Activated CD8-positive, alpha-beta memory T cell treated with anti-CD3 and anti-CD28 coated beads, Interleukin-2, amount 10 ng/mL, durations not matched to agents 7 days and 5 days (primary cell): ENCODE measurements at regions not wholly inside any gene's neighbourhood (a gene's known extent, or its start where the extent isn't known, plus 50 kb on each side); places are given as distances from the start of the nearest gene placed in this dataset.
"Not testable (repeated sequence)": the region's sequence is repeated elsewhere in the genome, so short reads cannot be mapped to it uniquely, and the experiment has no call there.

Source experiments
- ATAC-seq: fragments of 150-1000 bp; cut with Tn5 transposase; one replicate; pipeline ENCODE4 v1.10.0; 2021; ENCODE audit warnings: moderate library complexity
- CTCF ChIA-PET: fragments of 350-600 bp; sonication (Branson Sonifier 250); formaldehyde crosslinking; loops from one replicate; lab custom pipeline; 2021; ENCODE audit warnings: antibody characterized with exemption; lab: Charles Lee
- DNase-seq: peaks from one replicate; pipeline ENCODE4 v3.0.0-alpha.2; 2020
- H3K27ac Mint-ChIP-seq: one replicate; pipeline ENCODE4 v1.8.0; 2021; ENCODE audit warnings: mild to moderate bottlenecking, mixed read lengths
- H3K27me3 Mint-ChIP-seq: one replicate; pipeline ENCODE4 v1.8.0; 2021; ENCODE audit warnings: mixed read lengths
- H3K36me3 Mint-ChIP-seq: one replicate; pipeline ENCODE4 v1.8.0; 2021; ENCODE audit warnings: mild to moderate bottlenecking, mixed read lengths
- H3K4me1 Mint-ChIP-seq: one replicate; pipeline ENCODE4 v1.8.0; 2021; ENCODE audit warnings: mixed read lengths
- H3K4me3 Mint-ChIP-seq: one replicate; pipeline ENCODE4 v1.8.0; 2021; ENCODE audit warnings: mild to moderate bottlenecking, moderate library complexity, mixed read lengths
- H3K9me3 Mint-ChIP-seq: one replicate; pipeline ENCODE4 v1.8.0; 2022; ENCODE audit warnings: low read depth, mixed read lengths

GRCh38 chr13:50389726-50390125 is 374.5 kb downstream of the KCNRG start:
- H3K9me3 Mint-ChIP-seq: no peaks in the 10 kb centered on the region
- H3K27me3 Mint-ChIP-seq: peaks cover 14% of the 10 kb centered on the region
- no peaks in the 10 kb centered on the region for H3K36me3 Mint-ChIP-seq
- H3K4me3 Mint-ChIP-seq: no peak overlapping the region
- no peak overlapping the region for H3K27ac Mint-ChIP-seq
- CTCF ChIA-PET: no interaction called here
- DNase-seq (no peak), ATAC-seq (no peak)
- H3K4me1 Mint-ChIP-seq: peaks cover 7% of the 10 kb centered on the region

DNA sequence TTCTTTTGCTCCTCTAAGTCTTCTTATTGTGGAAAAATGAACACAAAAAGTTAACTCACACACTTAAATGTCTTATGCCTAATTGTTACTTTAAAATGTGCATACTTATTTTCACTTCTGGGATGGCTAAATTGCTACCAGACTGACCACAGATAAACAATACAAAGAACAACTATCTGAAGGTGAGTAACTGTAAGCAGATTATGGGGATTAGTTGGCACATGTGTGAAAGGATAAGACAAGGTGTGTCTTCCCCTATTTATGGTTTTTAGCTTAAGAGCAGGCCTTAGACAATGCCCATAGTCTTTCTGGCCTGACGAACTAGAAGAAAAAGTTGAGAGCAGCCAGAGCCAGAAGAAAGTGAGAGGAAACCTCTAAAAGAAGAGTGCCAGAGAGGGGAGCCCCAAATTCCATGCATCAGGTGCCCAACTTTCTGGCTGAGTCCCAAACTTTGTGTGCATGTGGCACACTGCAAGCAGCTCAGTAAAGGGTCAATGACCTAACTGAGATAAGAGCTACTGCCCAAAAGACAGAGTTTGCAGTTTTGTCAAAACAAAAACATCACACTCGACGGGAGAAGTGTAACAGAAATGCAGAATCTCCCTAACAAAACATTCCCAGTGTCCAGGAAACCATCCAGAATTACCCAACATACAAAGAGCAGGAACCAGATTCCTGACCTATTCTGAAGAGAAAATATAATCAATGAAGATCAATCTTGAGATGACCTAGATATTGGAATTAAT is 375.4 kb downstream of the KCNRG start:
- CTCF ChIA-PET: no interaction called here
- H3K4me1 Mint-ChIP-seq: peaks cover 6% of the 10 kb centered on the region
- peaks cover 14% of the 10 kb centered on the region for H3K27me3 Mint-ChIP-seq
- no peak for DNase-seq
- H3K27ac Mint-ChIP-seq: no peak overlapping the region
- no peak for ATAC-seq
- no peaks in the 10 kb centered on the region for H3K9me3 Mint-ChIP-seq
- H3K4me3 Mint-ChIP-seq: no peak overlapping the region
- no peaks in the 10 kb centered on the region for H3K36me3 Mint-ChIP-seq

GRCh38 chr13:50392977-50393376 is 377.7 kb downstream of the KCNRG start:
- CTCF ChIA-PET: no interaction called here
- DNase-seq (no peak), ATAC-seq (no peak)
- H3K36me3 Mint-ChIP-seq: no peaks in the 10 kb centered on the region
- H3K4me1 Mint-ChIP-seq: no peaks in the 10 kb centered on the region
- H3K4me3 Mint-ChIP-seq: no peak overlapping the region
- H3K27ac Mint-ChIP-seq: no peak overlapping the region
- H3K9me3 Mint-ChIP-seq: no peaks in the 10 kb centered on the region
- H3K27me3 Mint-ChIP-seq: peaks cover 11% of the 10 kb centered on the region

GRCh38 chr13:50393628-50394027 is 378.4 kb downstream of the KCNRG start:
- Mint-ChIP-seq H3K36me3 (no peaks in the 10 kb centered on the region), H3K27me3 (peaks cover 8% of the 10 kb centered on the region), H3K9me3 (no peaks in the 10 kb centered on the region), H3K4me1 (no peaks in the 10 kb centered on the region), H3K27ac (no peak overlapping the region), H3K4me3 (no peak overlapping the region)
- ATAC-seq (no peak), DNase-seq (no peak)
- CTCF ChIA-PET: no interaction called here

GRCh38 chr13:50396001-50396400 is 380.8 kb downstream of the KCNRG start:
- no peaks in the 10 kb centered on the region for H3K36me3 Mint-ChIP-seq
- no peaks in the 10 kb centered on the region for H3K4me1 Mint-ChIP-seq
- H3K9me3 Mint-ChIP-seq: no peaks in the 10 kb centered on the region
- ATAC-seq: no peak
- H3K4me3 Mint-ChIP-seq: no peak overlapping the region
- no peak for DNase-seq
- no peaks in the 10 kb centered on the region for H3K27me3 Mint-ChIP-seq
- H3K27ac Mint-ChIP-seq: no peak overlapping the region
- CTCF ChIA-PET: no interaction called here

DNA sequence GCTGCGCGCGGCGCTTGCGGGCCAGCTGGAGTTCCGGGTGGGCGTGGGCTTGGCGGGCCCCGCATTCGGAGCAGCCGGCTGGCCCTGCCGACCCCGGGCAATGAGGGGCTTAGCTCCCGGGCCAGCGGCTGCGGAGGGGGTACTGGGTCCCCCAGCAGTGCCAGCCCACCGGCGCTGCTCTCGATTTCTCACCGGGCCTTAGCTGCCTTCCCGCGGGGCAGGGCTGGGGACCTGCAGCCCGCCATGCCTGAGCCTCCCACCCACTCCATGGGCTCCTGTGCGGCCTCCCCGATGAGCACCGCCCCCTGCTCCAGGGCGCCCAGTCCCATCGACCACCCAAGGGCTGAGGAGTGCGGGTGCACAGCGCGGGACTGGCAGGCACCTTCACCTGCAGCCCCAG is 381.4 kb downstream of the KCNRG start:
- DNase-seq, H3K27me3 Mint-ChIP-seq, ATAC-seq, H3K9me3 Mint-ChIP-seq, H3K4me1 Mint-ChIP-seq, H3K27ac Mint-ChIP-seq, CTCF ChIA-PET, H3K4me3 Mint-ChIP-seq, H3K36me3 Mint-ChIP-seq: not testable (repeated sequence)

DNA sequence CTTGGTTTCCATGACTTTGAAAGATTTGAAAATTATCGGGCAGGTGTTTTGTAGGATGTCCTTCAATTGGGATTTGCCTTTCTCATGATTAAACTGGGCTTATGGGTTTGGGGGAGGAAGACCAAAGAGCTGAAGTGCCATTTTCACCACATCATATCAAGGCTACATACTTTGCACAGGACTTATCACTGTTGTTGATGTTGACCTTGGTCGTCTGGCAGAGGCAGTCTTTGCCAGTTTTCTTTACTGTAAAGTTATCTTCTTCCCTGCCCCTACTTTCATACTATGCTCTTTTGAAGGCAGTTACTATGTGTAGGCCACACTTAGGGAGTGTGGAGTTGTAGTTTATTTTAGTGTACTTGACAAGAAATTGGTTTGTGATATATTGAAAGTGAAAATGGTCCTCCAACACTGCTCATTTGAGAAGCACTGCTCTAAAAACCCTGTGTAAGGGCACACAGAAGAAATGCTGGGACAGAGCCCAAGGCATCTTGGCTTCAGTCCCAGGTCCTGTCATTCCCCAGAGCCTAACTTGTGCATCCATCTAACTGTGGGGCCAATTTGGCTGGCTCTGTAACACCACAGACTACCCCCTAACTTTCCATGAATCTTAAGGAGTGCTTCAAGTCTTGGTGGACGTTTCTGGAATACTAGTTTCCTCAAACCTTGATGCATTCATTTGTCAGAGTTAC is 384.9 kb downstream of the KCNRG start:
- Mint-ChIP-seq H3K27ac (no peak overlapping the region), H3K36me3 (no peaks in the 10 kb centered on the region), H3K9me3 (no peaks in the 10 kb centered on the region), H3K27me3 (peaks cover 5% of the 10 kb centered on the region), H3K4me1 (no peaks in the 10 kb centered on the region), H3K4me3 (no peak overlapping the region)
- DNase-seq (no peak), ATAC-seq (no peak)
- CTCF ChIA-PET: no interaction called here

- no peak overlapping the region for H3K4me3 Mint-ChIP-seq
- H3K9me3 Mint-ChIP-seq: no peaks in the 10 kb centered on the region
- no peaks in the 10 kb centered on the region for H3K36me3 Mint-ChIP-seq
- no peak overlapping the region for H3K27ac Mint-ChIP-seq
- CTCF ChIA-PET: no interaction called here
- no peaks in the 10 kb centered on the region for H3K4me1 Mint-ChIP-seq
- DNase-seq: no peak
- no peak for ATAC-seq
- peaks cover 5% of the 10 kb centered on the region for H3K27me3 Mint-ChIP-seq
Measured at GRCh38 chr13:50401049-50401505, 385.8 kb downstream of the KCNRG start.

DNA sequence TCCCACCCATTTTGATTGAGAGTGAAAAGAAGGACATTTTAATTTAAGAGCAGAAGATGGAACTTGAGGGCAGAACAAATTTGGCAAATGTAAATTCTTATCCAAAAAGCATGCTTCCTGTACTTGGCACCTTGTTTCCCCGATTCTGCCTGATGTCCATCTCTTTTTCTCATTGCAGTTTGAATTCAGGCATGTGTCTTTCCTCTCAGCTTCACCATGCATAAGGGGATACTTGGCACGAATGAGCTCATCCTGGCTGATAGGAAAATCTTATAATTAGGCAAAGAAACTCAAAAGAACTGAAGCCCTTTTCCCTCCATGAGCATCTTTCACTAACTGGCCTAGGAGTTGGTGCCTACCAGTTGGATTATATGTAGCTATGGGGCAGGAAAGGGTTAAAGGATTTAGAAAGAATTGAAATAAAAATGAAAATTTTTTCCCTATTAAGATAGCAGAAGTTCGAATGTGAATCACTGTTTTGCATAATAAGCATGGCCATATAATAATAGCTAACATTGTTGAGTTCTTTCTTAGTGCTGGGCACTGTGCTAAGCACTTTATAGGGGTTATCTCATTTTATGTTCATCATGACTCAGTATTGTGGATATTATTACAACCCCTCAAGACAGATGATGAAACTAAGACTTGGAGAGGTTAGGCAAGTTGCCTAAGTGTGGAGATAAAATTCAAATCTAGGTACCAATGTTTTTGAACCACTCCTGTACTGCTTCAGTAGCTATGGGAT is 386.6 kb downstream of the KCNRG start:
- H3K4me3 Mint-ChIP-seq: no peak overlapping the region
- DNase-seq (no peak), ATAC-seq (no peak)
- peaks cover 5% of the 10 kb centered on the region for H3K27me3 Mint-ChIP-seq
- CTCF ChIA-PET: no interaction called here
- no peaks in the 10 kb centered on the region for H3K4me1 Mint-ChIP-seq
- no peak overlapping the region for H3K27ac Mint-ChIP-seq
- H3K9me3 Mint-ChIP-seq: no peaks in the 10 kb centered on the region
- no peaks in the 10 kb centered on the region for H3K36me3 Mint-ChIP-seq

DNA sequence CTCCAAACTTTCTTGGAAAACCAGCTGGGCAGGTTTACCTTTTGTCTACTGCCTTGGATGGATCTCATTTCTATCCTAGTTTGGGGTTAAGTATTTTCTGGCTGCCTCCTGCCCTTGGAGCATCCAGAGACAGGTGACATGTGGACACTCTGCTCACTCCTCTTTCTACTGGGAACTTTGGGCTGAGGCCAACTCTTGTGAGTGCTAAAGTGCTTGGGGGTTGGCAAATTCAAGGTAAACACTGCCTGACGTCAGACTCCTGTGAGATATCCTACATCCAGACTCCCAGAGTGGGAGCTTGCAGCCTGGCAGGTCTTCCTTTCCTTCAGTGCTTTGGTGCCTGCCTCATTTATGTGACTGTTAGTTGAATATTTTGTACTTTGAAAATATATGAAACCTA is 388.1 kb downstream of the KCNRG start:
- H3K4me3 Mint-ChIP-seq: no peak overlapping the region
- CTCF ChIA-PET: no interaction called here

GRCh38 chr13:50404116-50404515 is 388.9 kb downstream of the KCNRG start:
- ATAC-seq (no peak), DNase-seq (no peak)
- Mint-ChIP-seq H3K27ac (no peak overlapping the region), H3K27me3 (peaks cover 6% of the 10 kb centered on the region), H3K9me3 (no peaks in the 10 kb centered on the region), H3K4me1 (no peaks in the 10 kb centered on the region), H3K36me3 (no peaks in the 10 kb centered on the region), H3K4me3 (no peak overlapping the region)
- CTCF ChIA-PET: no interaction called here

More for the DNA sequence above, 388.1 kb downstream of the KCNRG start:
- no peaks in the 10 kb centered on the region for H3K4me1 Mint-ChIP-seq
- DNase-seq (no peak), ATAC-seq (no peak)
- no peaks in the 10 kb centered on the region for H3K9me3 Mint-ChIP-seq
- H3K27me3 Mint-ChIP-seq: peaks cover 5% of the 10 kb centered on the region
- no peaks in the 10 kb centered on the region for H3K36me3 Mint-ChIP-seq
- H3K27ac Mint-ChIP-seq: no peak overlapping the region

GRCh38 chr13:50404769-50405168 is 389.5 kb downstream of the KCNRG start:
- DNase-seq (no peak), ATAC-seq (no peak)
- Mint-ChIP-seq H3K4me3 (no peak overlapping the region), H3K4me1 (no peaks in the 10 kb centered on the region), H3K27ac (no peak overlapping the region), H3K36me3 (no peaks in the 10 kb centered on the region), H3K9me3 (no peaks in the 10 kb centered on the region), H3K27me3 (peaks cover 8% of the 10 kb centered on the region)
- CTCF ChIA-PET: no interaction called here

GRCh38 chr13:50406831-50407230 is 391.6 kb downstream of the KCNRG start:
- CTCF ChIA-PET: interaction anchor here (1.4 kb wide), 1 partner anchor 19 kb away, joined by 4 read pairs; no protein-coding TSS in a partner anchor
- H3K9me3 Mint-ChIP-seq: no peaks in the 10 kb centered on the region
- DNase-seq (no peak), ATAC-seq (no peak)
- H3K4me3 Mint-ChIP-seq: no peak overlapping the region
- peaks cover 12% of the 10 kb centered on the region for H3K27me3 Mint-ChIP-seq
- no peaks in the 10 kb centered on the region for H3K36me3 Mint-ChIP-seq
- H3K4me1 Mint-ChIP-seq: no peaks in the 10 kb centered on the region
- H3K27ac Mint-ChIP-seq: no peak overlapping the region
